Spleen (tissue), 11 donors: ENCODE measurements at regions not wholly inside any gene's neighbourhood (a gene's known extent, or its start where the extent isn't known, plus 50 kb on each side); places are given as distances from the start of the nearest gene placed in this dataset.
"Not testable (repeated sequence)": the region's sequence is repeated elsewhere in the genome, so short reads cannot be mapped to it uniquely, and the experiment has no call there.

Experiments
- DNase-seq: peaks from one replicate; pipeline ENCODE4 v3.0.0-alpha.2; 2020
- H3K27ac ChIP-seq, 8 donors: fragments of 200-600 bp; sonication (generic) in 7 of 8; 1 replicate in 4 of 8; 2 replicates in 4 of 8; pipeline versions ENCODE4 v1.5.0 to v1.8.0; 2016 to 2021; ENCODE audit warnings: inconsistent platforms in 4 of 8, mild to moderate bottlenecking in 4 of 8, moderate library complexity in 1 of 8
- H3K27me3 ChIP-seq, 7 donors: fragments of 200-600 bp; sonication (generic) in 6 of 7; replicated peaks in 1 of 7; 1 replicate in 4 of 7; 2 replicates in 3 of 7; pipeline versions ENCODE4 v1.5.0 to v1.8.0; 2016 to 2021; ENCODE audit warnings: inconsistent platforms in 3 of 7, mild to moderate bottlenecking in 1 of 7
- H3K36me3 ChIP-seq, 6 donors: fragments of 200-600 bp; sonication (generic) in 5 of 6; 1 replicate in 4 of 6; 2 replicates in 2 of 6; pipeline versions ENCODE4 v1.5.0 to v1.8.0; 2016 to 2021; ENCODE audit warnings: inconsistent platforms in 2 of 6
- H3K4me1 ChIP-seq, 6 donors: fragments of 200-600 bp; sonication (generic) in 5 of 6; 1 replicate in 3 of 6; 2 replicates in 3 of 6; pipeline versions ENCODE4 v1.5.0 to v1.8.0; 2016 to 2021; ENCODE audit warnings: inconsistent platforms in 3 of 6
- H3K4me3 ChIP-seq, 8 donors: fragments of 200-600 bp; sonication (generic) in 7 of 8; 1 replicate in 4 of 8; 2 replicates in 4 of 8; pipeline versions ENCODE4 v1.5.0 to v1.8.0; 2016 to 2021; ENCODE audit warnings: inconsistent platforms in 4 of 8, mild to moderate bottlenecking in 4 of 8, moderate library complexity in 2 of 8
- H3K9me3 ChIP-seq, 8 donors: fragments of 200-600 bp; sonication (generic) in 7 of 8; 1 replicate in 4 of 8; 2 replicates in 4 of 8; pipeline versions ENCODE4 v1.5.0 to v1.8.0; 2016 to 2021; ENCODE audit warnings: inconsistent platforms in 4 of 8
- CTCF ChIP-seq, 11 experiments: fragments of 200-600 bp in 7 of 11; fragments of 450-650 bp in 4 of 11; sonication (generic) in 4 of 11; IDR thresholded peaks in 8 of 11; conservative IDR thresholded peaks in 3 of 11; 1 replicate in 7 of 11; 2 replicates in 4 of 11; pipeline versions ENCODE4 v1.4.0 to v1.8.0; 2016 to 2021; ENCODE audit warnings: antibody characterized with exemption in 11 of 11, inconsistent platforms in 4 of 11, mild to moderate bottlenecking in 1 of 11
- POLR2A ChIP-seq, 3 donors: fragments of 450-650 bp; IDR thresholded peaks; one replicate each; pipeline ENCODE4 v1.5.1; 2017; ENCODE audit warnings: antibody characterized with exemption in 3 of 3, mild to moderate bottlenecking in 1 of 3
- POLR2AphosphoS5 ChIP-seq, 3 donors: sonication (generic); formaldehyde crosslinking; IDR thresholded peaks; one replicate each; pipeline ENCODE4 v1.5.1; 2017; ENCODE audit warnings: antibody characterized with exemption in 3 of 3
- WGBS, 5 donors: extraction: QIAGEN DNeasy Blood & Tissue Kit in 3 of 5; methylation state at CpG; one replicate each; pipeline versions ENCODE4 v1.1.5 to v1.1.7; 2013 to 2018; 5-methylcytosine and 5-hydroxymethylcytosine counted together
- intact Hi-C: fragments of 100-400 bp; cut with DNase I; formaldehyde crosslinking; loops from one replicate; pipeline ENCODE4 v1.15.0; 2023; ENCODE audit warnings: low total_unique reads
- donor health status: healthy with polysubstance abuse.
- donor health status: DM: no; HTN: no; CAD: no; lungs with moderate emphysema.
- donor health status: DM: no; HTN: no; CAD: no.
- donor health status: Bipolar disorder and iron deficiency.
- donor health status: healthy.
- donor health status: DM: no; HTN: no; CAD: no.
- donor health status: DM: yes; HTN: yes; CAD: no.

GRCh38 chr3:176219970-176220369 is 977.3 kb downstream of the TBL1XR1 start:
- TF ChIP-seq POLR2A (IDR thresholded peaks at IDR 0.05) (no peak), CTCF (IDR thresholded peaks at IDR 0.05 in 8 of 11, conservative IDR thresholded peaks at IDR 0.05 in 3 of 11) (no peak), POLR2AphosphoS5 (IDR thresholded peaks at IDR 0.05) (no peak)
- intact Hi-C loops = no loop called here
- Histone ChIP-seq H3K27me3 (no peaks in the 10 kb centered on the region), H3K4me1 (no peaks in the 10 kb centered on the region), H3K27ac (no peak overlapping the region), H3K9me3 (peaks cover 0 to 10% (median under 1%) of the 10 kb centered on the region in 8 donors), H3K36me3 (no peaks in the 10 kb centered on the region), H3K4me3 (no peak overlapping the region)
- WGBS, 5 donors = 72 to 87% (median 79%) methylated on average over 4 of the region's 4 CpGs
- no peak for DNase-seq

GRCh38 chr3:176214758-176215157 is 982.5 kb downstream of the TBL1XR1 start:
- intact Hi-C loops = no loop called here
- Histone ChIP-seq H3K4me3 (no peak overlapping the region), H3K36me3 (no peaks in the 10 kb centered on the region), H3K27me3 (no peaks in the 10 kb centered on the region), H3K4me1 (no peaks in the 10 kb centered on the region), H3K9me3 (peaks cover 0 to 13% (median 1%) of the 10 kb centered on the region in 8 donors), H3K27ac (no peak overlapping the region)
- DNase-seq = no peak
- no peak for TF ChIP-seq CTCF (IDR thresholded peaks at IDR 0.05 in 8 of 11, conservative IDR thresholded peaks at IDR 0.05 in 3 of 11)
- WGBS, 5 donors = 84 to 100% (median 89%) methylated on average over 1 of the region's 1 CpG

- H3K9me3 ChIP-seq = peaks cover 0 to 13% (median 1%) of the 10 kb centered on the region in 8 donors
- H3K4me3 ChIP-seq, H3K4me1 ChIP-seq, H3K27ac ChIP-seq, H3K36me3 ChIP-seq, intact Hi-C loops, DNase-seq, H3K27me3 ChIP-seq: not testable (repeated sequence)
- WGBS, 5 donors = 92 to 97% (median 94%) methylated on average over 8 to 27 of the region's 27 CpGs
Measured at GRCh38 chr3:176213314-176213713, 984.0 kb downstream of the TBL1XR1 start.

DNA sequence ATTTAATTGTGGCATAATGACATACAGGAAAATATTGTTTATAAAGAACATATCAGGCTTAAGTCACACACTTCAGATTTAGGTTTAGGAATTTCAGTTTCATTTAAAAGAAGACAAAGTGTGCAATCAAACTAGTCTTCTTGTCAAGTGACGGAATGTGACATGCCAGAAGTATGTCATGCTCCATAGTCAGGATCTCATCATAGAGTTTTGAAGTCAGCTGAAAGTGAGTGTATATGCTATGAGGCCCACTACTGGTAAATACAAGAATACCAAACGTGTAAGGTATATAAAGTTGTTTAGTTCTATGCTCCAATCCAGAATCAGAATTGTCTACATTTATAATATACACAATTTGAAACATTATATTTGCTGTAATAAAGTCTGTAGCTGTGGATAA is 988.4 kb downstream of the TBL1XR1 start:
- no peak for DNase-seq
- intact Hi-C loops = no loop called here
- Histone ChIP-seq H3K4me1 (no peaks in the 10 kb centered on the region), H3K4me3 (no peak overlapping the region), H3K27me3 (no peaks in the 10 kb centered on the region), H3K9me3 (peaks cover 0 to 14% (median 0%) of the 10 kb centered on the region in 8 donors), H3K36me3 (no peaks in the 10 kb centered on the region), H3K27ac (no peak overlapping the region)
- TF ChIP-seq CTCF (IDR thresholded peaks at IDR 0.05 in 8 of 11, conservative IDR thresholded peaks at IDR 0.05 in 3 of 11) (no peak), POLR2A (IDR thresholded peaks at IDR 0.05) (no peak), POLR2AphosphoS5 (IDR thresholded peaks at IDR 0.05) (no peak)
- WGBS, 5 donors = 74 to 79% (median 78%) methylated on average over 2 of the region's 2 CpGs

DNA sequence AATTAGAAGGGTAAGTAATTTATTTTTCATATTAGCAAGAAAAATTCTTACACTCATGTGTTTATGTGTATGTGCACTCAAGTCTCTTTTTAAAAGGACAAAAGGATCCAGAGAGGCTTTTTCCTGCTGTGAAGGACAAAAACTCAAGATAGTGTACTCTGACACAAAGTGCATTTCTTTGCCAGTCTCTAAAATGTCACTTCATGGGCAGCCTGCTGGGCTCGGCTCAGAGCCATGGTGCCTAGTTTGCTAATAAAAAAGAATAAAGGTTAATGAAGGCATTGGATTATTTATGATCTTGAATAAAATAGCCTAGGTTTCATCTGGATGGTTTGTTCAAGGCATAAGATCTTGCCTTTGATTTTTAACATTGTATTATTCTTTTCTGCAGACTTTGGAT is 989.0 kb downstream of the TBL1XR1 start:
- no peaks in the 10 kb centered on the region for H3K27me3 ChIP-seq
- 56 to 68% (median 67%) methylated on average over 1 of the region's 1 CpG for WGBS, 5 donors
- DNase-seq = no peak
- H3K27ac ChIP-seq = no peak overlapping the region
- H3K4me1 ChIP-seq = no peaks in the 10 kb centered on the region
- TF ChIP-seq POLR2A (IDR thresholded peaks at IDR 0.05) (no peak), POLR2AphosphoS5 (IDR thresholded peaks at IDR 0.05) (no peak), CTCF (IDR thresholded peaks at IDR 0.05 in 8 of 11, conservative IDR thresholded peaks at IDR 0.05 in 3 of 11) (no peak)
- no peaks in the 10 kb centered on the region for H3K36me3 ChIP-seq
- intact Hi-C loops = no loop called here
- peaks cover 0 to 12% (median 0%) of the 10 kb centered on the region in 8 donors for H3K9me3 ChIP-seq
- no peak overlapping the region for H3K4me3 ChIP-seq
